Kidney (tissue), 13 donors: ENCODE measurements at regions not wholly inside any gene's neighbourhood (a gene's known extent, or its start where the extent isn't known, plus 50 kb on each side); places are given as distances from the start of the nearest gene placed in this dataset.
A peak's percentile ranks its signal among the peaks of the same experiment; 100 is the strongest.

ENCODE experiments used
- DNase-seq, 5 donors: peaks; one replicate each; pipeline ENCODE4 v3.0.0-alpha.2; 2013 to 2020
- FAIRE-seq: peaks from 2 replicates; lab custom pipeline; 2012; peaks lifted over from hg19 to GRCh38; lab: Jason Lieb, UNC
- H3K27ac ChIP-seq, 2 donors: one replicate each; pipeline ENCODE4 v1.7.0; 2013; ENCODE audit warnings: low read depth in 2 of 2, low read length in 2 of 2, inconsistent platforms in 1 of 2
- H3K27me3 ChIP-seq: one replicate; pipeline ENCODE4 v1.7.1; 2013; ENCODE audit warnings: low read length, inconsistent platforms; ENCODE audit not compliant: control insufficient read depth, insufficient read depth
- H3K36me3 ChIP-seq, 3 donors: one replicate each; pipeline versions ENCODE4 v1.7.0 to v1.7.1; 2013; ENCODE audit warnings: low read length in 3 of 3, control low read depth in 1 of 3, inconsistent platforms in 1 of 3; ENCODE audit not compliant: insufficient read depth in 3 of 3, control insufficient read depth in 2 of 3
- H3K4me1 ChIP-seq, 3 donors: one replicate each; pipeline versions ENCODE4 v1.7.0 to v1.7.1; 2013; ENCODE audit warnings: low read length in 3 of 3, inconsistent platforms in 1 of 3, low read depth in 1 of 3; ENCODE audit not compliant: control insufficient read depth in 2 of 3, insufficient read depth in 2 of 3
- H3K4me3 ChIP-seq, 3 donors: one replicate each; pipeline versions ENCODE4 v1.7.0 to v1.8.1; 2013; ENCODE audit warnings: low read length in 3 of 3, control low read depth in 1 of 3, inconsistent platforms in 1 of 3
- H3K9ac ChIP-seq, 3 donors: one replicate each; pipeline versions ENCODE4 v1.7.0 to v1.7.1; 2013; ENCODE audit warnings: low read length in 3 of 3, control low read depth in 1 of 3, inconsistent platforms in 1 of 3
- H3K9me3 ChIP-seq, 3 donors: one replicate each; pipeline versions ENCODE4 v1.7.0 to v1.7.1; 2013; ENCODE audit warnings: low read length in 3 of 3, control low read depth in 1 of 3, inconsistent platforms in 1 of 3; ENCODE audit not compliant: control insufficient read depth in 2 of 3, insufficient read depth in 1 of 3
- intact Hi-C: fragments of 100-400 bp; cut with DNase I; formaldehyde crosslinking; loops from one replicate; pipeline ENCODE4 v1.11.1; 2022
- TF ChIP-seq, protein P1 (sequence below): IDR thresholded peaks from 3 replicates; pipeline ENCODE4 v1.5.1; 2012; ENCODE audit warnings: mild to moderate bottlenecking, moderate library complexity, borderline replicate concordance; ENCODE audit not compliant: insufficient read depth; ENCODE audit errors: extremely low read depth
- donor health status: control.
- donor health status: control.
- donor health status: control.
- donor health status: control.
- donor health status: control.
- donor health status: DM: yes; HTN: yes; CAD: no.
- donor health status: Normal renal cell carcinoma (clear cell type).

DNA sequence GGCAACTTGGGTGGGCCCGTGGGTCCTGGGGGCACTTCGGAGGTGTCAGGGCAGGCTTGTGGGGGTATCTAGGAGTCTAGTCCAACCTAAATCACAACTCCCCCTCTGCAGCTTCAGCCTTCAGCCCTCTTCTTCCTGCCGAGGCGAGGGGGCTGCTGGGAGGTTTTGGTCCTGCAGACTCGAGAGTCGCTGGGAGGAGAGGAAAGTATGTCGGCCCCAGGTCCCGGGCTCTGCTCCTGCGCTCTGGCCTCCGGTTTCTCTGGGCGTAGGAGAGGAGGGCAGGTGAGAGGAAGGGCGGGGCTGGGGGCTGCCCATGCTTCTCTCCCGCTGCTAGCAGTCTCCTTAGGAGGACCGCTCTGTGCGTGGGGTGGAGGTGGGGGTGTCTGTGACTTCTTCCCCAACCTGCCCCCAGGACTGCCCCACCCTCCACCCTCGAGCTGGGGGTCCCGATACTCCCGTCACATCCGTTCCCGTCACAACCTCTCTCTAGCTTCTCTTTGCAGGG is 139.8 kb upstream of the COL5A1 start:
- Histone ChIP-seq H3K9ac (no peak overlapping the region), H3K4me1 (no peaks in the 10 kb centered on the region), H3K9me3 (no peaks in the 10 kb centered on the region), H3K27me3 (peaks cover 3% of the 10 kb centered on the region), H3K4me3 (no peak overlapping the region), H3K27ac (no peak overlapping the region), H3K36me3 (no peaks in the 10 kb centered on the region)
- TF ChIP-seq, protein P1, sequence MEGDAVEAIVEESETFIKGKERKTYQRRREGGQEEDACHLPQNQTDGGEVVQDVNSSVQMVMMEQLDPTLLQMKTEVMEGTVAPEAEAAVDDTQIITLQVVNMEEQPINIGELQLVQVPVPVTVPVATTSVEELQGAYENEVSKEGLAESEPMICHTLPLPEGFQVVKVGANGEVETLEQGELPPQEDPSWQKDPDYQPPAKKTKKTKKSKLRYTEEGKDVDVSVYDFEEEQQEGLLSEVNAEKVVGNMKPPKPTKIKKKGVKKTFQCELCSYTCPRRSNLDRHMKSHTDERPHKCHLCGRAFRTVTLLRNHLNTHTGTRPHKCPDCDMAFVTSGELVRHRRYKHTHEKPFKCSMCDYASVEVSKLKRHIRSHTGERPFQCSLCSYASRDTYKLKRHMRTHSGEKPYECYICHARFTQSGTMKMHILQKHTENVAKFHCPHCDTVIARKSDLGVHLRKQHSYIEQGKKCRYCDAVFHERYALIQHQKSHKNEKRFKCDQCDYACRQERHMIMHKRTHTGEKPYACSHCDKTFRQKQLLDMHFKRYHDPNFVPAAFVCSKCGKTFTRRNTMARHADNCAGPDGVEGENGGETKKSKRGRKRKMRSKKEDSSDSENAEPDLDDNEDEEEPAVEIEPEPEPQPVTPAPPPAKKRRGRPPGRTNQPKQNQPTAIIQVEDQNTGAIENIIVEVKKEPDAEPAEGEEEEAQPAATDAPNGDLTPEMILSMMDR = no peak
- intact Hi-C loops = no loop called here
- FAIRE-seq (no peak), DNase-seq (peak in 4 of 5 donors; percentile 40 to 57 (median 47))

DNA sequence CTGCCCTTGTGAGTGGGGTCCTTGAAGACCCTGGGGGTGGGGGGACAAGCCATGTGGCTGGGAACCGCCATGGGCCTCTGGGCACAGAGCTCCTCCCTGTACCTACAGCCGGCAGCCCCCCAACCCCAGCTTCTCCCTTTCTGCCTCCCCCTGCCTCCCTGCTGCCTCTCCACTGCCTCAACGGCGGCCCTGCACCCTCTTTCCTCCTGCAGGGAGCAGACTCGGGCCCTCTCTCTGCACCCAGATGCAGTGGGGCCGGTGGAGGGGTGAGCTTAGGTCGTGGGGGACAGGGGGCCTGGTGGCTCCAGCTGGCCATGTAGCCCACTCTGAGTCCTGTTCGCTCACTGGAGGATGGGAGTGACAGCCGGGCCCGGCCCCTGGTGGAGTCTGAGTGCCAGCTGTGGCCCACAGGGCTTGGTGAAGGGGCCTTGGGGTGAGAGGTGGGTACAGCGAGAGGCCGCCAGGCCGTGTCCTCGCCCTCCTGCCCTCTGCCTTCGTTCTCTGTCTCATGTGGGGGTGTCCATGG is 139.3 kb upstream of the COL5A1 start:
- intact Hi-C loops = no loop called here
- peaks cover 3% of the 10 kb centered on the region for H3K27me3 ChIP-seq
- no peak overlapping the region for H3K27ac ChIP-seq
- peak in 2 of 5 donors; percentile 34 to 58 for DNase-seq
- no peaks in the 10 kb centered on the region for H3K36me3 ChIP-seq
- no peak for FAIRE-seq
- no peak overlapping the region for H3K9ac ChIP-seq
- no peaks in the 10 kb centered on the region for H3K4me1 ChIP-seq
- H3K9me3 ChIP-seq = no peaks in the 10 kb centered on the region
- TF ChIP-seq, protein P1 = no peak
- no peak overlapping the region for H3K4me3 ChIP-seq

DNA sequence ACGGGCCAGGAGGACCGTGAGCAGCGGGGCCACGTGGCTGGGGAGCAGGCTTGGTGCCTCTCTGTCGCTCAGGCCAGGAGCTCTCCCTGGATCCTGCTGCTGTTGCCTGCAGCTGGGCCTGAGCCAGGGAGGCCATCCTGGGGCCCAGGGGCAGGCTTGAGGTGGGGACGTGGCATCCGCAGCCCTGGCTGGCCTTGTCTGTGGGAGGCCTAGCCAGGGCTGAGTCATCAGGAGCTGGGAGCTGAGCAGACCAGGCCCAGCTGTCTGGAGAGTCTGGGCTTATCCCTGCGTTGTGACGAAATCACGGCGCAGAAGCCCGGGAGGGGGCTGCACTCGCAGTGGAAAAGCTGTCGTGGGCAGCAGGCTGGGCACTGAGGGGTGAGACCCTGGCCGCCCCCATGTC is 138.8 kb upstream of the COL5A1 start:
- no peaks in the 10 kb centered on the region for H3K9me3 ChIP-seq
- no peak overlapping the region for H3K27ac ChIP-seq
- intact Hi-C loops = no loop called here
- no peak overlapping the region for H3K4me3 ChIP-seq
- H3K4me1 ChIP-seq = no peaks in the 10 kb centered on the region
- TF ChIP-seq, protein P1 = no peak
- FAIRE-seq (no peak), DNase-seq (peak in 2 of 5 donors; percentile 42 to 87)
- no peaks in the 10 kb centered on the region for H3K36me3 ChIP-seq
- H3K9ac ChIP-seq = no peak overlapping the region
- peaks cover 3% of the 10 kb centered on the region for H3K27me3 ChIP-seq
